GM18858 (cell line): ENCODE measurements at regions not wholly inside any gene's neighbourhood (a gene's known extent, or its start where the extent isn't known, plus 50 kb on each side); places are given as distances from the start of the nearest gene placed in this dataset.

ENCODE experiments used
- ATAC-seq: cut with Tn5 transposase; IDR thresholded peaks from one replicate; pipeline ENCODE4 v1.9.1; 2021; ENCODE audit not compliant: unreplicated experiment

DNA sequence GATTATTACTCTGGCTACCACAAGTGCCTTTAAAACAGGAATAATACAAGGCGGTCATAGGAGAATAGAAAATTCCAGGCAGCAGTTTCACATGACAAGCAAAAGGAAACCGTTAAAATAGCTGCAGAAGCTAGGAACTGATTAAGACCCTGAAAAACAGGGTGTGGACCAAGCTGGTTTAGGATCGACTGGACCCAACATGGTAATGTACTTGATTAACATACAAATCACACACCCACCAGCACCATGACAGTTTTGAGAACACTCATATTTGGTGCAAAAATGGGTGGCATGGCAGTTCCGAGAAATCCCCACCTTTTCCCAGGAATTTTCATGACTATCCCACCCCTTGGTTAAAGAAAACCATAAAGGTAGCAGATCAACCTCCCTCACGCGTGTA lies 51.9 kb upstream of the TMEM163 start:
- no peak for ATAC-seq

DNA sequence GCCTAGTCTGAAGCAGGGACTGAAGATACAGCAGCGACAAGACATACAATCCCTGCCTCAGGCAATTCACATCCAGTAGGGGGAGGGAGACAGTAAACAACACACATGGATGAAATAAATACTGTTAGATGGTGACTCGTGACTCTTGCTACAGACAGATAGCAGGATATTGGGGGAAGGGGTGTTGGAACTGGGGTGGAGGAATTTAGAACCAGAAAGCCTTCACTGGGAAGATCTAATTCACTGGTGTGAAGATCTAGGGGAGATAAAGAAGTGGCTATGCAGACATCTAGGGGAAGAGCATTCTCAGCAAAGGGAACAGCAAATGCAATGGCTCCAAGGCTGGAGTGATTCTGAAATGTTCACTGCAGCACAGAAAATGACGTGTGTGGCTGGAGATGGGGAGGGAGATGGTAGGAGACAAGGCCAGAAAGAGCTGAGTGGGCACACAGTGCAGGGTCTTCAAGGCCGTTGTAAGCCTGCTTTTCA lies 52.6 kb upstream of the TMEM163 start:
- no peak for ATAC-seq

GRCh38 chr2:134772493-134773169 lies 53.8 kb upstream of the TMEM163 start:
- ATAC-seq, result no peak

DNA sequence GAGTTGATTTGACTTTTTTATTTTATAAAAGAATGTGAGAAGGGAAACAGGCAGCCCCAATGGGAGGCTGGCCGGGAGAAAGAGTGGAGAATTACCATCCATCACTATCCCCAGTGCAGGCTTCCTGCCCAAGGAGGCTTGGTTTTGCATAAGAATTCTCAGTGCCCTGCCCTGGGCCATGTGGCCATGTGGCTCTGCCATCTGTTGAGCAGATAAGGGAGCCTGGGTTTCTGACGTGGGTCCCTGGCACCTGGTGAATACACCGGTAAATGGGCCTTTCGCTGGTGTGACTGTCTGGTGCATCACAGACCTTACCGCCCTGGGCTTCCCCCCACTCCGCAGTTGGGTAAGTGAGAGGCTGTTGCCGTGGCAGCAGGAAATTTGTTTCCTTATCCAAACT lies 54.5 kb upstream of the TMEM163 start:
- ATAC-seq, result no peak

- ATAC-seq, result no peak
Measured at GRCh38 chr2:134773759-134774742, 55.3 kb upstream of the TMEM163 start.

GRCh38 chr2:134774786-134775641 lies 56.2 kb upstream of the TMEM163 start:
- ATAC-seq, result no peak

DNA sequence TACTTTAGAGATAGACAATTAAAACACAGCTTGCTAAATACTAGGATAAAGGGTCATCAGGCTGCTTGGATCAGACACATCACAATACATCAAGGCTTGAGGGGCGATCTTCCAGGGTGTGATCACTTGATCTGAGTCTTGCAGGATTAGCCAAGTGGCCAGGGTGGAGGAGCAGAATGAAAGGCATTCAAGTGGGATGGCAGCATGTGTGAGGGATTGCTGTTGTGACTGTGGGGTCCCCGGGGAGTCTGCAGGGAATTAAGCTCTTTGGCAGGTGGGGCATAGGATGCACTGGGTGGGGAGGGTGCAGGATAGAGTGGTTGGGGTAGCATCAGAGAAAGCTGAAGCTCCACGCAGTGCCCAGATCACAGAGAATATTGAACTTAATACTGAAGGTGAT lies 58.0 kb upstream of the TMEM163 start:
- ATAC-seq, result no peak

DNA sequence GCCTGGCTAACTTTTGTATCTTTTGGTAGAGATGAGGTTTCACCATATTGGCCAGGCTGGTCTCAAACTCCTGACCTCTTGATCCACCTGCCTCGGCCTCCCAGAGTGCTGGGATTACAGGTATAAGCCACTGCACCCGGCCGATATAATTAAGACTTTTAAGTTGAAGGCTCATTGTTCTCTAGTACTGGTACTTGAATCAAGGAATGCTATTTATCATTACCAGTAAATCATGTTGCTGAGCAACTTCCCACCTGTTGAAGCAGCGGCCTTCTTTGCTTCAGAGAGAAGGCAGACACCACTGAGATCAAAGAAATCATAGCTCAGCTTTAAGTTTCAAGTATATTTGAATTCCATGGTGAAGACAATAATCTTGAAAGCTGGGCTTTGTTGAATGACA lies 58.8 kb upstream of the TMEM163 start:
- no peak for ATAC-seq

DNA sequence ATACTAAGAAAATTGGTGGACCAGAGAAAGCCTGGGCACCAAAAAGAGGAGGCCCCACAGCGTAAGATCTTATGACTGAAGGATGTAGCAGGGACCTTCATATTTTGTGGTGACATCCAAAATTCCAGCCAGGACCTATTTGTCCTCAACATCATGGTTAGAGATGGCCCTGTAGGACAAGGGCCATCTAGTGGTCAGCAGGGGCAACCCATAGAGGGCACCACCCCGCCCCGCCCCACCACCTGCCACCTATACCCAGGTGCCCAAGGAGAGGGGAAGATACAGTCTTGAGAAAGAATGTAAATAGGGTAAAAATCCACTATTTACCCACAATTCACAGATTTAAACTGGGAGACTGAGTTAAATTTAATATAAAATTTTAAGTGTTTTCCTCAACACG lies 59.6 kb upstream of the TMEM163 start:
- no peak for ATAC-seq

GRCh38 chr2:134780972-134781371 lies 57.4 kb upstream of the ACMSD start:
- no peak for ATAC-seq

DNA sequence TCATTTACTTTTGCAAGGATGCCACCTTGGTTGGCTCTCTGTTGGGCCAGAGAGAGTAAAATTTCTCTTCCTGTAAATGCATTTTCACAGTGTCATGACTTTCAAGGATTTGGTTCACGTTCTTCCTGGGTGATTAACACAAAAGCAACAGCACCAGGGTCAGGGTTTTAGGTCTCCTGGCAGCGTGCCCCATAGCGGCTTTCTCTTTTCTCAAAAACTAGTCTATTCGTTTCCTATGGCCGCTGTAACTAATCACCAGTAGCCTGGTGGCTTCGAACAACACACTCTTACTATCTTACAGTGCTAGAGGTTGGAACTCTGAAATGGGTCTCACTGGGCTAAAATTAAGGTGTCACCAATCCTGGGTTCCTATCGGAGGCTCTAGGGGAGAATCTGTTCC lies 56.3 kb upstream of the ACMSD start:
- no peak for ATAC-seq

DNA sequence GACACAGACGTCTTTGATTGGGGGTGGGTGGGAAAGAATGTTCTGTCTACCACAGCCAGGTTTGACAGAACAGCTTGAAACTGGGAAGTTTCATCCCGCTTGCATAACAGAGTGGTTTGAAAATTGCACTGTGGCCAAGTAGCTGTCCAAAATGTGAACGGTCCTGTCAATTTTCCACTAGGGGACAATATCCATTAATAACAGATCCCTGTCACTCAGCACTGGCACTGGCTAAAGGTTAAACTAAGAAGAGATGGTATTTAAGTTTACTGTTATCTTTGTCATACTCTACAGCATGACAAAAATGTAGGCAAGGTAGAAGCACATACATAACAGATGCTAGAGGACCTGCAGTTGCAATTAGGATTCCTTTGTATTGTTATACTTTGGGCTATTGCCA lies 55.6 kb upstream of the ACMSD start:
- peak; percentile 69 for ATAC-seq

- no peak for ATAC-seq
Measured at GRCh38 chr2:134783912-134784311, 54.5 kb upstream of the ACMSD start.

DNA sequence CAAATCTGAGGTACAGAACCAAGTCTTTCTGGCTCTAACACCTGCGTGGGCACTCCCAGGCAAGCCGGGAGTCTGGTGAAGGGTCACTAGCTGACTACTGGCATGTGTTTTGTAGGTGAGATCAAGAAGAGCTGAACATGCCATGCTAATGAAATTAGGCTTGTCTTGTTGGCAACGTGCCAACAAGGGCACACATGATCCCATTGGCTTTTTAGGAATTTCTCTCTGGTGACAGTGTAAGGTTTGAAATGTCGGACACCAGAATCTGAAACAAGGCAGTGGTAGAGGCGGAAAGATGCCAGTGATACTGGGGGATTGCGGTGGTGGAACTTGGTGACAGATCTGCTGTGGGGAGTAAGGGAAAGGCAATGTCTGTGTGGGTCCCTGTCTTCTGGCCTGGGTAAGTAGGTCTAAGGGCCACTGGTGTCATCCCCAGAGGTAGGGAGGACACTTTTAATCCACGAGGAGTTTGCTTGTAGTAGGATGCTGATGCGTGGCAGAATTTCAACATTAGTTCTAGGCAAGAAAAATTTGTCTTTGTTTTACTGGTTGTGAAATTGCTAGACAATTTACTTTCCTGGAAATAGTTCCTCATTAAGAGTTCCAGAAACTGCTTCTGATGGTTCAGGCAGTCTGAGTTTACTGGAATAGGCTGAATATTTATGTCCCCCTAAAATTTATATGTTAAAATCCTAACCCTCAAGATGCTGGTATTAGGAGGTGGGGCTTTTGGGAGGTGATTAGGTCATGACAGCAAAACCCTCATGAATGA lies 52.6 kb upstream of the ACMSD start:
- no peak for ATAC-seq

DNA sequence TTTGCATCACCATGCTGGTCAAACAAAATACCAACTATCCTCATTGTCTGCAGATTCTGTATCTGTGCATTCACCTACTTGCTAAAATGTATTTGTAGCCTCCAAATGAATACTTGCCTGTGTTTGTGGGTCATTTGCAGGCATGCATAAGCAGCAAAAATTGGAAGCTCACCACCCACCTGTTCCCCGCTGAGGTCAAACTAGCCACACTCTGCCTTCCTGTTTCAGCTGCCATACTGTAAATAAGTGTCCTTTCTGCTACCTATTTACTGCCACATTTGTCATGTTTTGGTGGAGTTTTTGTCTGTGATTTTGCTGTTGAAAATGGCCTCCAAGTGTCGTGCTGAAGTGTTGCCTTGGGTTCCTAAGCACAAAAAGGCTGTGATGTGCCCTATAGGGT lies 50.0 kb upstream of the ACMSD start:
- no peak for ATAC-seq
